GM12878 (cell line): ENCODE measurements at regions not wholly inside any gene's neighbourhood (a gene's known extent, or its start where the extent isn't known, plus 50 kb on each side); places are given as distances from the start of the nearest gene placed in this dataset.

Experiments used
- ATAC-seq: fragments of 200-7000 bp; cut with Tn5 transposase; 3 replicates; pipeline ENCODE4 v1.9.1; 2020; ENCODE audit warnings: mild to moderate bottlenecking, moderate library complexity
- BruUV-seq: library from RNA; stranded (reverse); fragments of 400-500 nt; replicated peaks from 2 replicates; lab custom pipeline; 2021; lab: Mats Ljungman, UMichigan
- CTCF ChIA-PET: fragments of 300-600 bp; sonication (Branson Sonifier 250); formaldehyde crosslinking; extraction: SDS; loops from one replicate; lab custom pipeline; 2021; ENCODE audit warnings: inconsistent platforms; lab: Yijun Ruan, JAX
- POLR2A ChIA-PET: fragments of 350-600 bp; formaldehyde crosslinking; extraction: SDS; loops from one replicate; lab custom pipeline; 2021; ENCODE audit warnings: inconsistent platforms; lab: Charles Lee
- RAD21 ChIA-PET: fragments of 300-600 bp; sonication (Branson Sonifier 250); formaldehyde crosslinking; loops from one replicate; lab custom pipeline; 2023; ENCODE audit warnings: antibody characterized with exemption; ENCODE audit not compliant: unreplicated experiment; lab: Charles Lee
- SMC1A ChIA-PET: fragments of 300-600 bp; sonication (Branson Sonifier 250); formaldehyde crosslinking; loops from one replicate; lab custom pipeline; 2023; ENCODE audit not compliant: unreplicated experiment, uncharacterized antibody; lab: Charles Lee
- DNase-seq: peaks from one replicate; pipeline ENCODE4 v3.0.0-alpha.2; 2011; ENCODE audit warnings: low read depth, low spot score
- FAIRE-seq: peaks from 3 replicates; lab custom pipeline; 2011; peaks lifted over from hg19 to GRCh38; lab: Jason Lieb, UNC
- H2AFZ ChIP-seq: 2 replicates; pipeline ENCODE4 v1.6.0; 2011; ENCODE audit warnings: low read depth, low read length, control low read depth; ENCODE audit not compliant: control insufficient read depth
- H3K27ac ChIP-seq: 2 replicates; pipeline ENCODE4 v1.5.1; 2011; ENCODE audit warnings: control low read depth; ENCODE audit not compliant: control insufficient read depth, insufficient read depth
- H3K27me3 ChIP-seq, 2 experiments: replicated peaks in 1 of 2; 2 replicates each; pipeline versions ENCODE4 v1.6.0 to v1.6.1; 2011; ENCODE audit warnings: low read length in 1 of 2; ENCODE audit not compliant: control insufficient read depth in 2 of 2, insufficient read depth in 2 of 2
- H3K36me3 ChIP-seq, 2 experiments: 2 replicates each; pipeline ENCODE4 v1.5.1; 2011; ENCODE audit warnings: low read length in 1 of 2; ENCODE audit not compliant: control insufficient read depth in 2 of 2, insufficient read depth in 2 of 2
- H3K4me1 ChIP-seq: 2 replicates; pipeline ENCODE4 v1.6.1; 2011; ENCODE audit warnings: mild to moderate bottlenecking, low read length, moderate library complexity, mixed read lengths; ENCODE audit not compliant: control insufficient read depth, insufficient read depth
- H3K4me2 ChIP-seq: 2 replicates; pipeline ENCODE4 v1.6.0; 2011; ENCODE audit warnings: control low read depth; ENCODE audit not compliant: control insufficient read depth, insufficient read depth
- H3K4me3 ChIP-seq: fragments of 200-600 bp; sonication (generic); 2 replicates; pipeline ENCODE4 v1.5.1; 2016
- H3K79me2 ChIP-seq: 2 replicates; pipeline ENCODE4 v1.6.0; 2011; ENCODE audit warnings: low read length; ENCODE audit not compliant: control insufficient read depth, insufficient read depth
- H3K9ac ChIP-seq: 2 replicates; pipeline ENCODE4 v1.8.0; 2011; ENCODE audit warnings: low read length, control low read depth, mixed read lengths; ENCODE audit not compliant: control insufficient read depth, insufficient read depth
- H3K9me3 ChIP-seq: replicated peaks from 3 replicates; pipeline ENCODE4 v1.5.1; 2011; ENCODE audit warnings: mild to moderate bottlenecking, low read length; ENCODE audit not compliant: control insufficient read depth, insufficient read depth
- H4K20me1 ChIP-seq: 2 replicates; pipeline ENCODE4 v1.6.0; 2011; ENCODE audit not compliant: control insufficient read depth, insufficient read depth
- ATF3 ChIP-seq: IDR thresholded peaks from 2 replicates; pipeline ENCODE4 v1.6.1; 2011; ENCODE audit warnings: low read depth, mild to moderate bottlenecking, low read length, moderate library complexity, borderline replicate concordance; ENCODE audit errors: extremely low read depth
- ESRRA ChIP-seq: IDR thresholded peaks from 2 replicates; pipeline ENCODE4 v1.6.1; 2012; ENCODE audit warnings: mild to moderate bottlenecking, low read length, improper control_type of control experiment
- RB1 ChIP-seq: fragments of 450-650 bp; formaldehyde crosslinking; IDR thresholded peaks from 2 replicates; pipeline ENCODE4 v1.6.1; 2017; ENCODE audit warnings: mild to moderate bottlenecking, borderline replicate concordance
- REST ChIP-seq: IDR thresholded peaks from 2 replicates; pipeline ENCODE4 v1.6.1; 2012; ENCODE audit warnings: mild to moderate bottlenecking, low read depth, low read length
- WGBS: methylation state at CpG from one replicate; pipeline ENCODE4 v1.1.6; 2016; ENCODE audit warnings: low lambda C conversion rate; ENCODE audit not compliant: insufficient replicate concordance, insufficient coverage; ENCODE audit errors: missing lambda C conversion rate; 5-methylcytosine and 5-hydroxymethylcytosine counted together
- in situ Hi-C: fragments of 300-500 bp; cut with MboI; formaldehyde crosslinking; loops from 9 replicates; pipeline ENCODE4 v1.14.3; 2018; ENCODE audit warnings: mixed read lengths
- intact Hi-C: fragments of 100-400 bp; cut with micrococcal nuclease; formaldehyde crosslinking; loops from one replicate; pipeline ENCODE4 v1.14.2; 2022; ENCODE audit not compliant: unreplicated experiment

- no TSS peak for BruUV-seq
- Histone ChIP-seq H3K4me3 (no peak overlapping the region), H2AFZ (no peak overlapping the region), H3K79me2 (no peaks in the 10 kb centered on the region), H4K20me1 (no peaks in the 10 kb centered on the region), H3K27me3 (peaks cover 0 to 4% of the 10 kb centered on the region in 2 experiments; a peak in 3 of 4 replicates), H3K4me2 (no peak overlapping the region), H3K36me3 (no peaks in the 10 kb centered on the region), H3K27ac (no peak overlapping the region), H3K9me3 (no peaks in the 10 kb centered on the region), H3K4me1 (no peaks in the 10 kb centered on the region), H3K9ac (no peak overlapping the region)
- POLR2A ChIA-PET = no interaction called here
- 15% methylated on average over 2 of the region's 2 CpGs for WGBS
- DNase-seq (no peak), FAIRE-seq (no peak), ATAC-seq (no peak)
- RAD21 ChIA-PET = no interaction called here
- CTCF ChIA-PET = no interaction called here
- intact Hi-C loops (loop anchor here (10.0 kb wide), 2 partner anchors 168 to 1738 kb away; no protein-coding TSS in a partner anchor), in situ Hi-C loops (no loop called here)
- TF ChIP-seq ATF3 (no peak), RB1 (no peak), ESRRA (no peak), REST (no peak)
- SMC1A ChIA-PET = no interaction called here
These were observed 140.4 kb downstream of the PSAT1 start for GRCh38 chr9:78437296-78437695.
